HG03432 (cell line): ENCODE measurements at regions not wholly inside any gene's neighbourhood (a gene's known extent, or its start where the extent isn't known, plus 50 kb on each side); places are given as distances from the start of the nearest gene placed in this dataset.

Experiments used
- ATAC-seq: cut with Tn5 transposase; IDR thresholded peaks from one replicate; pipeline ENCODE4 v1.9.1; 2021; ENCODE audit warnings: mild to moderate bottlenecking, moderate library complexity; ENCODE audit not compliant: unreplicated experiment

GRCh38 chrX:69085151-69085550 is 80.1 kb downstream of the PJA1 start:
- ATAC-seq, result no peak

- no peak for ATAC-seq
These were observed 81.5 kb downstream of the PJA1 start for GRCh38 chrX:69083801-69084200.

GRCh38 chrX:69083361-69083760 is 81.9 kb downstream of the PJA1 start:
- ATAC-seq, result no peak

- ATAC-seq, result no peak
These were observed 82.5 kb downstream of the PJA1 start for GRCh38 chrX:69082753-69083150.

- no peak for ATAC-seq
These were observed 83.0 kb downstream of the PJA1 start for GRCh38 chrX:69082055-69082752.

GRCh38 chrX:69080855-69081465 is 84.3 kb downstream of the PJA1 start:
- ATAC-seq, result no peak

GRCh38 chrX:69079268-69079667 is 86.0 kb downstream of the PJA1 start:
- ATAC-seq, result no peak

GRCh38 chrX:69077895-69078455 is 87.3 kb downstream of the PJA1 start:
- no peak for ATAC-seq

GRCh38 chrX:69076088-69076487 is 89.2 kb downstream of the PJA1 start:
- ATAC-seq, result no peak

GRCh38 chrX:69074726-69075125 is 90.5 kb downstream of the PJA1 start:
- no peak for ATAC-seq

GRCh38 chrX:69073721-69074120 is 91.5 kb downstream of the PJA1 start:
- no peak for ATAC-seq

- ATAC-seq, result no peak
These were observed 92.0 kb downstream of the PJA1 start for GRCh38 chrX:69073241-69073640.

GRCh38 chrX:69072486-69073006 is 92.7 kb downstream of the PJA1 start:
- no peak for ATAC-seq

GRCh38 chrX:69070949-69071650 is 94.2 kb downstream of the PJA1 start:
- no peak for ATAC-seq

- ATAC-seq, result no peak
These were observed 95.4 kb downstream of the PJA1 start for GRCh38 chrX:69069876-69070275.

GRCh38 chrX:69069086-69069445 is 96.2 kb downstream of the PJA1 start:
- no peak for ATAC-seq

- no peak for ATAC-seq
These were observed 96.8 kb downstream of the PJA1 start for GRCh38 chrX:69068301-69069085.

- no peak for ATAC-seq
These were observed 97.4 kb downstream of the PJA1 start for GRCh38 chrX:69067841-69068240.

GRCh38 chrX:69066966-69067525 is 98.2 kb downstream of the PJA1 start:
- ATAC-seq, result no peak

- no peak for ATAC-seq
These were observed 99.1 kb downstream of the PJA1 start for GRCh38 chrX:69066021-69066757.
